GM12864 (cell line): ENCODE measurements at regions not wholly inside any gene's neighbourhood (a gene's known extent, or its start where the extent isn't known, plus 50 kb on each side); places are given as distances from the start of the nearest gene placed in this dataset.

Experiments used
- DNase-seq: peaks from one replicate; pipeline ENCODE4 v3.0.0-alpha.2; 2011; ENCODE audit warnings: low read depth
- H3K4me3 ChIP-seq: 2 replicates; pipeline ENCODE4 v1.5.1; 2011; ENCODE audit warnings: mild to moderate bottlenecking, low read depth, low read length, control low read depth
- CTCF ChIP-seq: IDR thresholded peaks from 2 replicates; pipeline ENCODE4 v1.5.1; 2011; ENCODE audit warnings: low read depth, mild to moderate bottlenecking, moderate library complexity, low read length, control low read depth, inconsistent platforms; ENCODE audit errors: missing control alignments

- no peak for TF ChIP-seq CTCF
- DNase-seq = no peak
- H3K4me3 ChIP-seq = no peak overlapping the region
These were observed 540.2 kb downstream of the NXPH1 start for GRCh38 chr7:8973601-8974000.

- no peak for TF ChIP-seq CTCF
- DNase-seq = no peak
- H3K4me3 ChIP-seq = no peak overlapping the region
These were observed 542.3 kb downstream of the NXPH1 start for GRCh38 chr7:8975681-8976080.

GRCh38 chr7:8982338-8982992 lies 549.1 kb downstream of the NXPH1 start:
- no peak overlapping the region for H3K4me3 ChIP-seq
- DNase-seq = no peak
- TF ChIP-seq CTCF = no peak

GRCh38 chr7:8985255-8985654 lies 551.8 kb downstream of the NXPH1 start:
- TF ChIP-seq CTCF = no peak
- no peak for DNase-seq
- no peak overlapping the region for H3K4me3 ChIP-seq

- no peak for DNase-seq
- no peak for TF ChIP-seq CTCF
- no peak overlapping the region for H3K4me3 ChIP-seq
These were observed 554.9 kb downstream of the NXPH1 start for GRCh38 chr7:8988267-8988666.

GRCh38 chr7:8991159-8991558 lies 557.8 kb downstream of the NXPH1 start:
- DNase-seq = no peak
- TF ChIP-seq CTCF = no peak
- H3K4me3 ChIP-seq = no peak overlapping the region

- no peak for TF ChIP-seq CTCF
- DNase-seq = no peak
- no peak overlapping the region for H3K4me3 ChIP-seq
These were observed 565.4 kb downstream of the NXPH1 start for GRCh38 chr7:8998762-8999161.
